Naive thymus-derived CD4-positive, alpha-beta T cell (primary cell): ENCODE measurements at regions not wholly inside any gene's neighbourhood (a gene's known extent, or its start where the extent isn't known, plus 50 kb on each side); places are given as distances from the start of the nearest gene placed in this dataset.

ENCODE experiments used
- ATAC-seq: fragments of 150-1000 bp; cut with Tn5 transposase; 2 replicates; pipeline ENCODE4 v1.10.0; 2021; ENCODE audit warnings: mild to moderate bottlenecking, moderate library complexity
- CTCF ChIA-PET: fragments of 350-600 bp; sonication (Branson Sonifier 250); formaldehyde crosslinking; loops from one replicate; lab custom pipeline; 2021; ENCODE audit warnings: antibody characterized with exemption; lab: Charles Lee
- POLR2A ChIA-PET: fragments of 350-600 bp; sonication (Branson Sonifier 250); formaldehyde crosslinking; loops from one replicate; lab custom pipeline; 2021; ENCODE audit warnings: antibody characterized with exemption, inconsistent platforms; lab: Charles Lee
- DNase-seq, 9 donors: peaks; one replicate each; pipeline versions ENCODE4 v3.0.0 to v3.0.0-alpha.2; 2020 to 2022; ENCODE audit warnings: mixed read lengths in 1 of 9
- H3K27ac ChIP-seq: one replicate; pipeline ENCODE4 v1.7.0; 2013; ENCODE audit warnings: mild to moderate bottlenecking, low read depth, low read length, moderate library complexity
- H3K27me3 ChIP-seq, 2 donors: one replicate each; pipeline ENCODE4 v1.7.0; 2013; ENCODE audit warnings: low read length in 2 of 2, mild to moderate bottlenecking in 2 of 2, moderate library complexity in 2 of 2; ENCODE audit not compliant: control insufficient read depth in 2 of 2, insufficient read depth in 2 of 2
- H3K36me3 ChIP-seq, 3 experiments: 1 replicate in 2 of 3; 2 replicates in 1 of 3; pipeline ENCODE4 v1.7.0; 2013; ENCODE audit warnings: low read length in 3 of 3, mild to moderate bottlenecking in 3 of 3, moderate library complexity in 1 of 3; ENCODE audit not compliant: insufficient read depth in 3 of 3, control insufficient read depth in 2 of 3
- H3K4me1 ChIP-seq, 2 donors: one replicate each; pipeline ENCODE4 v1.7.0; 2013; ENCODE audit warnings: low read length in 2 of 2, mild to moderate bottlenecking in 2 of 2, moderate library complexity in 1 of 2; ENCODE audit not compliant: control insufficient read depth in 2 of 2, insufficient read depth in 2 of 2
- H3K4me3 ChIP-seq: 2 replicates; pipeline ENCODE4 v1.7.0; 2013; ENCODE audit warnings: mild to moderate bottlenecking, low read length
- H3K9me3 ChIP-seq, 3 experiments: 1 replicate in 2 of 3; 2 replicates in 1 of 3; pipeline ENCODE4 v1.7.0; 2013; ENCODE audit warnings: low read length in 3 of 3; ENCODE audit not compliant: control insufficient read depth in 2 of 3
- H3K27ac Mint-ChIP-seq, 9 donors: one replicate each; pipeline ENCODE4 v1.8.0; 2020 to 2022; ENCODE audit warnings: mixed read lengths in 9 of 9, mild to moderate bottlenecking in 8 of 9, moderate library complexity in 5 of 9, inconsistent platforms in 2 of 9
- H3K27me3 Mint-ChIP-seq, 5 donors: one replicate each; pipeline ENCODE4 v1.8.0; 2021 to 2022; ENCODE audit warnings: mixed read lengths in 5 of 5, mild to moderate bottlenecking in 1 of 5
- H3K36me3 Mint-ChIP-seq, 5 donors: one replicate each; pipeline ENCODE4 v1.8.0; 2020 to 2022; ENCODE audit warnings: mixed read lengths in 5 of 5, mild to moderate bottlenecking in 3 of 5, inconsistent platforms in 1 of 5
- H3K4me1 Mint-ChIP-seq, 7 donors: one replicate each; pipeline ENCODE4 v1.8.0; 2020 to 2022; ENCODE audit warnings: mixed read lengths in 7 of 7, mild to moderate bottlenecking in 3 of 7, inconsistent platforms in 1 of 7
- H3K4me3 Mint-ChIP-seq, 10 donors: one replicate each; pipeline ENCODE4 v1.8.0; 2020 to 2022; ENCODE audit warnings: mild to moderate bottlenecking in 10 of 10, mixed read lengths in 10 of 10, moderate library complexity in 6 of 10, inconsistent platforms in 2 of 10
- H3K9me3 Mint-ChIP-seq, 11 donors: one replicate each; pipeline ENCODE4 v1.8.0; 2020 to 2022; ENCODE audit warnings: mixed read lengths in 11 of 11, mild to moderate bottlenecking in 4 of 11, inconsistent platforms in 1 of 11, moderate library complexity in 1 of 11
- intact Hi-C, 2 donors: fragments of 100-400 bp; cut with micrococcal nuclease; formaldehyde crosslinking; loops; one replicate each; pipeline ENCODE4 v1.15.1; 2023

- intact Hi-C loops = no loop called here
- H3K4me3 ChIP-seq = no peak overlapping the region
- Mint-ChIP-seq H3K9me3 (peaks cover 0 to 9% (median 0%) of the 10 kb centered on the region in 11 donors), H3K27ac (no peak overlapping the region), H3K4me1 (no peaks in the 10 kb centered on the region), H3K27me3 (no peaks in the 10 kb centered on the region), H3K4me3 (no peak overlapping the region), H3K36me3 (no peaks in the 10 kb centered on the region)
- POLR2A ChIA-PET = no interaction called here
- no peaks in the 10 kb centered on the region for H3K9me3 ChIP-seq
- no peaks in the 10 kb centered on the region for H3K4me1 ChIP-seq
- H3K36me3 ChIP-seq = no peaks in the 10 kb centered on the region
- no peak for DNase-seq
- no peaks in the 10 kb centered on the region for H3K27me3 ChIP-seq
- ATAC-seq = no peak
- CTCF ChIA-PET = no interaction called here
- no peak overlapping the region for H3K27ac ChIP-seq
Observed at GRCh38 chr13:66219506-66219905, 1010.6 kb downstream of the PCDH9 start.

- Histone ChIP-seq H3K36me3 (no peaks in the 10 kb centered on the region), H3K4me3 (no peak overlapping the region), H3K9me3 (no peaks in the 10 kb centered on the region), H3K27me3 (no peaks in the 10 kb centered on the region), H3K4me1 (no peaks in the 10 kb centered on the region), H3K27ac (no peak overlapping the region)
- Mint-ChIP-seq H3K27ac (no peak overlapping the region), H3K9me3 (peaks cover 0 to 9% (median 0%) of the 10 kb centered on the region in 11 donors), H3K4me3 (no peak overlapping the region), H3K4me1 (no peaks in the 10 kb centered on the region), H3K36me3 (no peaks in the 10 kb centered on the region), H3K27me3 (no peaks in the 10 kb centered on the region)
- ChIA-PET POLR2A (no interaction called here), CTCF (no interaction called here)
- ATAC-seq (no peak), DNase-seq (no peak)
- intact Hi-C loops = no loop called here
Observed at GRCh38 chr13:66218583-66218982, 1011.6 kb downstream of the PCDH9 start.

- ChIA-PET POLR2A (no interaction called here), CTCF (no interaction called here)
- ATAC-seq = no peak
- Mint-ChIP-seq H3K4me1 (no peaks in the 10 kb centered on the region), H3K27ac (no peak overlapping the region), H3K9me3 (peaks cover 0 to 9% (median 0%) of the 10 kb centered on the region in 11 donors), H3K4me3 (no peak overlapping the region), H3K36me3 (no peaks in the 10 kb centered on the region), H3K27me3 (no peaks in the 10 kb centered on the region)
- no peaks in the 10 kb centered on the region for H3K27me3 ChIP-seq
- intact Hi-C loops = no loop called here
- H3K27ac ChIP-seq = no peak overlapping the region
- no peaks in the 10 kb centered on the region for H3K36me3 ChIP-seq
- no peak overlapping the region for H3K4me3 ChIP-seq
- no peaks in the 10 kb centered on the region for H3K9me3 ChIP-seq
- DNase-seq = no peak
- H3K4me1 ChIP-seq = no peaks in the 10 kb centered on the region
Observed at GRCh38 chr13:66216728-66217127, 1013.4 kb downstream of the PCDH9 start.

- DNase-seq (no peak), ATAC-seq (no peak)
- intact Hi-C loops = no loop called here
- no peak overlapping the region for H3K27ac ChIP-seq
- no peaks in the 10 kb centered on the region for H3K36me3 ChIP-seq
- Mint-ChIP-seq H3K4me3 (no peak overlapping the region), H3K27ac (no peak overlapping the region), H3K9me3 (peaks cover 0 to 12% (median 0%) of the 10 kb centered on the region in 11 donors), H3K4me1 (no peaks in the 10 kb centered on the region), H3K36me3 (no peaks in the 10 kb centered on the region), H3K27me3 (no peaks in the 10 kb centered on the region)
- no peaks in the 10 kb centered on the region for H3K4me1 ChIP-seq
- no peaks in the 10 kb centered on the region for H3K9me3 ChIP-seq
- no peaks in the 10 kb centered on the region for H3K27me3 ChIP-seq
- POLR2A ChIA-PET = no interaction called here
- no peak overlapping the region for H3K4me3 ChIP-seq
- CTCF ChIA-PET = no interaction called here
Observed at GRCh38 chr13:66214467-66214866, 1015.7 kb downstream of the PCDH9 start.

GRCh38 chr13:66212511-66212910 lies 1017.6 kb downstream of the PCDH9 start:
- Mint-ChIP-seq H3K27me3 (no peaks in the 10 kb centered on the region), H3K36me3 (no peaks in the 10 kb centered on the region), H3K27ac (no peak overlapping the region), H3K4me3 (no peak overlapping the region), H3K9me3 (peaks cover 0 to 12% (median 0%) of the 10 kb centered on the region in 11 donors), H3K4me1 (no peaks in the 10 kb centered on the region)
- no peaks in the 10 kb centered on the region for H3K9me3 ChIP-seq
- DNase-seq = no peak
- no peak for ATAC-seq
- ChIA-PET POLR2A (no interaction called here), CTCF (no interaction called here)
- no peak overlapping the region for H3K27ac ChIP-seq
- no peaks in the 10 kb centered on the region for H3K27me3 ChIP-seq
- H3K36me3 ChIP-seq = no peaks in the 10 kb centered on the region
- H3K4me1 ChIP-seq = no peaks in the 10 kb centered on the region
- intact Hi-C loops = no loop called here
- H3K4me3 ChIP-seq = no peak overlapping the region

- H3K36me3 Mint-ChIP-seq = no peaks in the 10 kb centered on the region
- intact Hi-C loops = no loop called here
- POLR2A ChIA-PET = no interaction called here
- H3K36me3 ChIP-seq = no peaks in the 10 kb centered on the region
- H3K4me1 Mint-ChIP-seq = no peaks in the 10 kb centered on the region
- no peaks in the 10 kb centered on the region for H3K9me3 ChIP-seq
- CTCF ChIA-PET = no interaction called here
- H3K27me3 ChIP-seq = no peaks in the 10 kb centered on the region
- peaks cover 0 to 12% (median 0%) of the 10 kb centered on the region in 11 donors for H3K9me3 Mint-ChIP-seq
- H3K4me1 ChIP-seq = no peaks in the 10 kb centered on the region
- DNase-seq (no peak), ATAC-seq (no peak)
- H3K27ac Mint-ChIP-seq = no peak overlapping the region
- H3K4me3 ChIP-seq = no peak overlapping the region
- H3K4me3 Mint-ChIP-seq = no peak overlapping the region
- H3K27ac ChIP-seq = no peak overlapping the region
- no peaks in the 10 kb centered on the region for H3K27me3 Mint-ChIP-seq
Observed at GRCh38 chr13:66210677-66211076, 1019.5 kb downstream of the PCDH9 start.

- Histone ChIP-seq H3K4me1 (no peaks in the 10 kb centered on the region), H3K36me3 (no peaks in the 10 kb centered on the region), H3K9me3 (no peaks in the 10 kb centered on the region), H3K27ac (no peak overlapping the region), H3K4me3 (no peak overlapping the region), H3K27me3 (no peaks in the 10 kb centered on the region)
- ATAC-seq = no peak
- DNase-seq = no peak
- ChIA-PET POLR2A (no interaction called here), CTCF (no interaction called here)
- peaks cover 0 to 12% (median 0%) of the 10 kb centered on the region in 11 donors for H3K9me3 Mint-ChIP-seq
- H3K27me3 Mint-ChIP-seq = no peaks in the 10 kb centered on the region
- H3K27ac Mint-ChIP-seq = no peak overlapping the region
- H3K4me1 Mint-ChIP-seq = no peaks in the 10 kb centered on the region
- H3K36me3 Mint-ChIP-seq = no peaks in the 10 kb centered on the region
- intact Hi-C loops = no loop called here
- H3K4me3 Mint-ChIP-seq = no peak overlapping the region
Observed at GRCh38 chr13:66208589-66208988, 1021.5 kb downstream of the PCDH9 start.
